ENCODE measurements at regions not wholly inside any gene's neighbourhood (a gene's known extent, or its start where the extent isn't known, plus 50 kb on each side); places are given as distances from the start of the nearest gene placed in this dataset.

- intact Hi-C loops (cut with micrococcal nuclease), result no loop called here
- peaks cover 0 to 2% of the 10 kb centered on the region in 2 donors for H3K27me3 ChIP-seq (ENCODE audit: control insufficient read depth in 2 of 2, insufficient read depth in 2 of 2, low read length in 2 of 2)
- Mint-ChIP-seq H3K27ac (no peak overlapping the region), H3K4me3 (no peak overlapping the region), H3K9me3 (peaks cover 2 to 16% (median 11%) of the 10 kb centered on the region in 7 donors), H3K27me3 (ENCODE audit: low read depth in 3 of 3) (peaks cover 3 to 12% (median 8%) of the 10 kb centered on the region in 3 donors), H3K4me1 (no peaks in the 10 kb centered on the region), H3K36me3 (no peaks in the 10 kb centered on the region)
- WGBS (ENCODE audit: insufficient coverage), result 95% methylated on average over 3 of the region's 3 CpGs
- H3K9ac ChIP-seq (ENCODE audit: insufficient read depth, low read length, poor library complexity, severe bottlenecking), result no peak overlapping the region
- H3K36me3 ChIP-seq (replicated peaks in 1 of 2; ENCODE audit: control insufficient read depth in 1 of 2, insufficient read depth in 2 of 2, low read length in 2 of 2), result no peaks in the 10 kb centered on the region
- DNase-seq, result no peak
- no peak overlapping the region for H3K4me3 ChIP-seq (replicated peaks in 1 of 3; ENCODE audit: low read depth in 2 of 3, low read length in 3 of 3)
- H3K9me3 ChIP-seq (replicated peaks in 1 of 2; ENCODE audit: control insufficient read depth in 1 of 2, insufficient read depth in 1 of 2, low read length in 2 of 2), result peaks cover 6 to 8% of the 10 kb centered on the region in 2 donors
- H3K79me2 ChIP-seq (ENCODE audit: insufficient read depth, low read length), result no peaks in the 10 kb centered on the region
- TF ChIP-seq, protein P1, sequence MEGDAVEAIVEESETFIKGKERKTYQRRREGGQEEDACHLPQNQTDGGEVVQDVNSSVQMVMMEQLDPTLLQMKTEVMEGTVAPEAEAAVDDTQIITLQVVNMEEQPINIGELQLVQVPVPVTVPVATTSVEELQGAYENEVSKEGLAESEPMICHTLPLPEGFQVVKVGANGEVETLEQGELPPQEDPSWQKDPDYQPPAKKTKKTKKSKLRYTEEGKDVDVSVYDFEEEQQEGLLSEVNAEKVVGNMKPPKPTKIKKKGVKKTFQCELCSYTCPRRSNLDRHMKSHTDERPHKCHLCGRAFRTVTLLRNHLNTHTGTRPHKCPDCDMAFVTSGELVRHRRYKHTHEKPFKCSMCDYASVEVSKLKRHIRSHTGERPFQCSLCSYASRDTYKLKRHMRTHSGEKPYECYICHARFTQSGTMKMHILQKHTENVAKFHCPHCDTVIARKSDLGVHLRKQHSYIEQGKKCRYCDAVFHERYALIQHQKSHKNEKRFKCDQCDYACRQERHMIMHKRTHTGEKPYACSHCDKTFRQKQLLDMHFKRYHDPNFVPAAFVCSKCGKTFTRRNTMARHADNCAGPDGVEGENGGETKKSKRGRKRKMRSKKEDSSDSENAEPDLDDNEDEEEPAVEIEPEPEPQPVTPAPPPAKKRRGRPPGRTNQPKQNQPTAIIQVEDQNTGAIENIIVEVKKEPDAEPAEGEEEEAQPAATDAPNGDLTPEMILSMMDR (IDR thresholded peaks at IDR 0.05), result no peak
- no peak overlapping the region for H3K4me2 ChIP-seq (replicated peaks; ENCODE audit: extremely low read depth, low read length, poor library complexity, severe bottlenecking)
- H4K20me1 ChIP-seq (ENCODE audit: insufficient read depth, low read length), result no peaks in the 10 kb centered on the region
- H3K4me1 ChIP-seq (ENCODE audit: control insufficient read depth in 1 of 2, insufficient read depth in 2 of 2, low read length in 2 of 2), result no peaks in the 10 kb centered on the region
- no peak overlapping the region for H3K27ac ChIP-seq (ENCODE audit: low read depth in 1 of 2, low read length in 2 of 2)
- H2AFZ ChIP-seq (ENCODE audit: insufficient read depth, low read depth, low read length, poor library complexity, severe bottlenecking), result no peak overlapping the region
Observed at GRCh38 chr14:76673261-76673660, 88.0 kb upstream of the VASH1 start.

DNA sequence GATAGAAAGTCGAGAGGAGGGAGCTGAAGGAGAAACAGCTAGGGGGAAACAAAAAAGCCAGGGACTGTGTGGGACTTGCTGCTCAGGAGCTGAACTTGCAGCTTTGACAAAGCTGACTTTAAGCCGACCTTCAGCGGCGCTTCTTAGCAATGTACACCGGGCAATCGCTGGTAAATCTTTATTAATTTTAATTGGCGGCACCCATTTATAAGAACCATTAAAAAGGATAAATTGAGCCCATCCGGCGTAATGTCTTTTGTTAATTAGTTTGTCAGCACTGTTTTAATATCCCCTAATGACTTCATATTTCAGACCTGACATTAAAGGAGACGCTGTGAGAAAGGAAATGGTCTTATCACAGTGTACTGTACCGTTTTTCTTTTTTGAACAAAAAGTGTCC lies 86.2 kb upstream of the VASH1 start:
- H3K36me3 ChIP-seq (replicated peaks in 1 of 2; ENCODE audit: control insufficient read depth in 1 of 2, insufficient read depth in 2 of 2, low read length in 2 of 2), result no peaks in the 10 kb centered on the region
- Mint-ChIP-seq H3K27ac (no peak overlapping the region), H3K27me3 (ENCODE audit: low read depth in 3 of 3) (peaks cover 4 to 11% (median 9%) of the 10 kb centered on the region in 3 donors), H3K36me3 (no peaks in the 10 kb centered on the region), H3K4me3 (no peak overlapping the region), H3K9me3 (peaks cover 0 to 6% (median 0%) of the 10 kb centered on the region in 7 donors), H3K4me1 (no peaks in the 10 kb centered on the region)
- TF ChIP-seq, protein P1 (IDR thresholded peaks at IDR 0.05), result no peak
- no peak overlapping the region for H3K4me3 ChIP-seq (replicated peaks in 1 of 3; ENCODE audit: low read depth in 2 of 3, low read length in 3 of 3)
- no peak overlapping the region for H3K4me2 ChIP-seq (replicated peaks; ENCODE audit: extremely low read depth, low read length, poor library complexity, severe bottlenecking)
- intact Hi-C loops (cut with micrococcal nuclease), result no loop called here
- no peak overlapping the region for H2AFZ ChIP-seq (ENCODE audit: insufficient read depth, low read depth, low read length, poor library complexity, severe bottlenecking)
- H3K27me3 ChIP-seq (ENCODE audit: control insufficient read depth in 2 of 2, insufficient read depth in 2 of 2, low read length in 2 of 2), result peaks cover 0 to 2% of the 10 kb centered on the region in 2 donors
- no peak overlapping the region for H3K27ac ChIP-seq (ENCODE audit: low read depth in 1 of 2, low read length in 2 of 2)
- H4K20me1 ChIP-seq (ENCODE audit: insufficient read depth, low read length), result no peaks in the 10 kb centered on the region
- no peaks in the 10 kb centered on the region for H3K79me2 ChIP-seq (ENCODE audit: insufficient read depth, low read length)
- H3K9me3 ChIP-seq (replicated peaks in 1 of 2; ENCODE audit: control insufficient read depth in 1 of 2, insufficient read depth in 1 of 2, low read length in 2 of 2), result no peaks in the 10 kb centered on the region
- no peak for DNase-seq
- no peaks in the 10 kb centered on the region for H3K4me1 ChIP-seq (ENCODE audit: control insufficient read depth in 1 of 2, insufficient read depth in 2 of 2, low read length in 2 of 2)
- H3K9ac ChIP-seq (ENCODE audit: insufficient read depth, low read length, poor library complexity, severe bottlenecking), result no peak overlapping the region
- WGBS (ENCODE audit: insufficient coverage), result 84% methylated on average over 7 of the region's 11 CpGs
